Activated CD4-positive, alpha-beta T cell treated with anti-CD3 and anti-CD28 coated beads, Interleukin-2, amount 50 U/mL, for 16 hours (primary cell): ENCODE measurements at regions not wholly inside any gene's neighbourhood (a gene's known extent, or its start where the extent isn't known, plus 50 kb on each side); places are given as distances from the start of the nearest gene placed in this dataset.

ENCODE experiments used
- DNase-seq: peaks from one replicate; pipeline ENCODE4 v3.0.0-alpha.2; 2020

- no peak for DNase-seq
Measured at GRCh38 chr6:170025935-170026750, 264.7 kb downstream of the DLL1 start.

DNA sequence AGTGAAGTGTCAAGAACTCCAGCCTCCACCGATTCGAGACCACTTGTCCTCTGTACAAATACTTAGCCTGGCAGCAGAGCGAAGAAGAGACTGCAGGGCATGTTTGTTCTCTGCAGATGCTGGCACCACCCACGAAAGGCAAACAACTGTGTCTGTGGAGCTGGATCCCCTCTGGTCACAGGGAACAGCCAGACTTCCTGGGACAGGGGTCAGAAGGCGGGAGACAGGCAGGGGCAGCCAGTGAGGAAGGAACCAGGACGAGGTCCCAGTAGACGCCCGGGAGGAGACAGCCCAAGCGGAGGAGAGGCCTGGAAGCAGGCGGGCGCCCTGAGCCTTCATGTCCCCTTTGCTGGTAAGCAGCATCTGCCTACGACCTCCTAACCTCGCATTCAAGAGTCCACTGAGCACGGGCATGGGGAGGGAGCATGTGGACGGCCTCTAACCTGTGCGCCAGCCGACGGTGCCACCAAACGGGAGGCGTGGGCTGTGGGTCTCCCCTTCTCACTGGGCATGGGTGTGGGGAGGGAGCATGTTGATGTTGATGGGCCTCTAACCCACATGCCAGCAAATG is 265.5 kb downstream of the DLL1 start:
- no peak for DNase-seq

DNA sequence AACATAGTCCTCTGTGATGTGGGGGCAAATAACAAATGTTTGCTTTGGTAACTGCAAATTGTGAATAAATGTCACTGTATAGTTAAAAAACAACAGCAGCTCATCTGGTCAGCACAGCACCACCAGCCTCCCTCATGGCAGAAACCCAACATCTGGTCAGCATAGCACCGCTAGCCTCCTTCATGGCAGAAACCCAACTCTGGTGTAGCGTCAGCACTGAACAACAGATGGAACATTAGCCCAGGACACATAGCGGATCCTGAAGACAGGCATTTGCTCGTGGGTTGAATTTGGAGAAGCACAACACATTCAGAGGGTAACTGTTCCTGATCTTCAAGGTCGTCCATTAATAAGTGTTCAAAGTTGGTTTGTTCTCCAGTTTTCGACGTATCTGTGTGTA is 265.9 kb downstream of the DLL1 start:
- DNase-seq: no peak

- DNase-seq: no peak
Measured at GRCh38 chr6:170023620-170024521, 267.0 kb downstream of the DLL1 start.

DNA sequence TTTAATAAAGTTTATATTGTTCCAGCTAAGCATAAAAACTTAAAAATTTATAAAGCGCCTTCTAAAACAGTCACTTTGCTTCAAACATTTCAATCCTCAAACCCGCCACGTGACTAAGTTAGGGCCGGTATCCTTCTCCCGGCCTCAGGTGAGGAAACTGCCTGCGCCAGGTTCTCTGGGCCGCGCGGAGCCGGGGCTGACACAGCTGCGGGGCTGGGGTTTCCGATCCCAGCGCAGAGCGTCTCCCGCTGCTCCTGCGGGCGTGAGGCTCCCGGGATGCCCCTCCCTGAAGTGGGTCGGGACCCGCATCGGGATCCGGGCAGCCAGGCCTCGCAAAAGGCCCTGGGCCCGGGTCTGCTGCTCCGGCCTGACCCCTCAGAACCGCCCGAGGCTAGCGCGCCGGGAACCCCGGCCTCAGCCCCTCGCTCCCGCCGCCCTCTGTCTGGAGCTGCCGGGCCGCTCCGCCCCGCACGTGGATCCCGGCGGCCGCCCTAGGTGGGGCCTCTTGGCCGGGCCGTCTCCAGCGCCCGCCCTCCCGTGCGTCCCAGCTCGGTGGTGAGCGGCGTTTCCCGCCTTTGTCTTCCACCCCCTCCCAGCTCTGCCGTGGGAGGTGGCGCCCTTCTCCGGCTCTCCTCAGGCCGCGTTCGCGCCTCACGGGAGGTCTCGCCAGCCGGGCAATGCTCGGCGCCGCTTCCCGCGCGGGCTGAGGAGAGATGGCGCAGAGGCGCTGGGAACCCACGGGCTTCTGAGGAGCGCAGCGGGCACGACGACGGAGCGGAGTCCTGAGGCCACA is 267.9 kb downstream of the DLL1 start:
- DNase-seq: no peak

- DNase-seq: no peak
Measured at GRCh38 chr6:170022291-170022722, 268.6 kb downstream of the DLL1 start.

DNA sequence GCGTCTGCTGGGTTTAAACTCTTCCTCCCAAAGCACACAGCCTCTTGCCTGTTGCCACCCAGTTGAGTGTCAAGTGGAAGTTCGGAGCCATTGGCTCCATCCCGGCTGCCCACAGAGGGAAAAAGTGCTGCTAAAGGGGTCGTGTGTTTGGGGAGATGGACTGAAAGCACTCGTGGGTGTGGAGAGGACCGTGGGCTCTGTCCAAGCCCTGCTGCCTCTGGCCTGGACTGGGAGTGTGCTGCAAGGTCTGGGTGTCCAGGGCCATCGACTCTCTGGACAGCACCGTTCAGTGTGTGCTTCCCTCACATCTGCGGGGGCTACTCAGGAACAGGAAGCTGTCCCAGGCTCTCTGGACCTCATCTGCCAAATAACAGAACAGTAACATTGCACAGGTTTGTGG is 269.3 kb downstream of the DLL1 start:
- no peak for DNase-seq

DNA sequence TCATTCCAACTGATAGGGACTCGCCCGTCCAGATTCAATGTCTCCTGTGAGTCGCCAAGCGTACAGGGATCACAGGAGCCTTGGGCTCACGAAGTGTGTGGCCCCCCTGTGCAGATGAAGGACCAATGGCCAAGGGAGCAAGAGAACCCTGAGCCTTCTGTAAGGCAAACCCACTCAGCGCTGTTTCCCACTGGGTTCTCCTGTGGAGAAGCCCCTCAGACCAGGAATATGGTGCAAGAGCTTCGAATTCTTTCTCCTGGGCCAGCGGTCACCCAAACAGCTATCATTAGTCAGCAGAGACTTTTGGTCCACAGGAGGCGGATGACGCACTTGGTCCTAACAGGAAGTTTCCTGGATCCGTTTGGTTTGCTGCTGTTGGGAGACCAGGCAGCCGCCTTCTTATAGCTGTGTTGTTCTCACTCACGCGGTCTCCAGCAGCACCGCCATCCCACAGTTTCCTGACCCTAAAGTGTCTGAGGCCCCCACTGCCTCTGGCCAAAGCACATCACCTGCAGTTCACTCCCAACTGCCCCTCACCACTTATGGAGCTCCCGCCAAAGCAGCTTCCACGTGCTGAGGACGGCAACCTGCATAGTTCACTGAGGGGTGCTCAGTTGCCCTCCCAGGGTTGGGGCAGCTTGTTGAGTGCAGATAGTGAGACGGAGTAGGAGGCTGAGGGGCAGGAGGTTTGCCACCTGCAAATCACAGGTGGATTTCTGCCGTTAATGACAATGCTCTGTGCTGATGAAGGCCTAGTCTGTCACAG is 268.6 kb downstream of the ERMARD start:
- DNase-seq: no peak

- no peak for DNase-seq
Measured at GRCh38 chr6:170018936-170019817, 267.8 kb downstream of the ERMARD start.

GRCh38 chr6:170018422-170018935 is 267.1 kb downstream of the ERMARD start:
- no peak for DNase-seq

GRCh38 chr6:170017603-170018320 is 266.3 kb downstream of the ERMARD start:
- DNase-seq: peak; percentile 31

DNA sequence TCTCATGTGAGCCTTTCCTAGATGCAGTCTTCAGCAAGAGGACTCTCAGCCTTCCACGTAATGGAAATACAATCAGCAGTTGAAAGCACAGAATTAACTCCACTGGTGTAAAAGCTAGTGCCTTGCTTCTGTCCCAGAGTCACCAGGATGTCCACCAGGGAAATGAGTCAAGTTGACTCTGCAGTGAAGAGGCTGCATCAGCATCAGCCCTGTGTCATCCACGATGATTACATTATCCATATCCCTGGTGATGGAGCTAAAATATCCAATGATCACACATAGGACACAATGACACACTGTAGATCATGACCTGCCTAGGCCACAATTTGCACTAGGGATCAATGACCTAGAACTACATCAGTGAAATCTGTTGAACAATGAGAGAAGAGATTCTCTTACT is 262.4 kb downstream of the ERMARD start:
- no peak for DNase-seq

DNA sequence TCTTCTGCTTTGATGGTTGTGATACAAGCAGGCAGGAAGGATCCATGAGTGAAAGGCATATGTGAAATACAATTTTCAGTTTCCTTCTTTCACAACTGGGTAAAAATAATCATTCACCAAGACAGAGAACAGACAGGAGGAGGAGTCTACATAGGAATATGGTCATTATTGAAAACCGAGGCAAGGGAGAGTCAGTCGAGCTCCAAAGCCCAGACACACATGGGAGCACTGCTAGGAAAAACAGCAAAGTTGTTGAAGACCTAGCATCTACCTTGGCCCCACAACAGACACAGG is 260.6 kb downstream of the ERMARD start:
- DNase-seq: no peak

GRCh38 chr6:170011204-170012036 is 260.0 kb downstream of the ERMARD start:
- no peak for DNase-seq

DNA sequence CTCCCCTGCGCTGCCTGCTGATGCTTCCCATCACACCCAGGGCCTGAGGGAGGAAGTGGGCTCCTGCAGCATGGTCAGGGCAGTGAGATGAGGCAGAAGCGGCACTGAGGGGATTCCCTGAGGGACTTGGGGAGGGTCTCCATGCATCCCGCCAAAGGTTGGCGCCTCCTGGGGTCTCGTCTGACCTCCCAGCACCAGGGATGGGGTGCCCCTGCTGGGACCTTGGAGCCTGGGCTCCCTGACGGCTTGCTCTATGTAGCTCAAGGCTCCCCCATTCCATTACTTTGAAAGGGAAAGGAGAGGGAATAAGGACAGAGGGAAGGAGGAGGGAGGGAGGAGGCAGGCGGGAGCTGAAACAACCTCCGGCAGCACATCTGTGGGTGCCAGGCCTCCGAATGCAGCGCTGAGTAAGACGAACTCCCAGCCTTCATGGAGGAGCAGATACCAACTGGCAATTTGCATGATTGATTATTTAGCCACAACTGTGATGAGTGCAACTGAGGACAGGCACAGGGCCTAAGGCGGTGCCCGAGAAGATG is 259.3 kb downstream of the ERMARD start:
- no peak for DNase-seq

DNA sequence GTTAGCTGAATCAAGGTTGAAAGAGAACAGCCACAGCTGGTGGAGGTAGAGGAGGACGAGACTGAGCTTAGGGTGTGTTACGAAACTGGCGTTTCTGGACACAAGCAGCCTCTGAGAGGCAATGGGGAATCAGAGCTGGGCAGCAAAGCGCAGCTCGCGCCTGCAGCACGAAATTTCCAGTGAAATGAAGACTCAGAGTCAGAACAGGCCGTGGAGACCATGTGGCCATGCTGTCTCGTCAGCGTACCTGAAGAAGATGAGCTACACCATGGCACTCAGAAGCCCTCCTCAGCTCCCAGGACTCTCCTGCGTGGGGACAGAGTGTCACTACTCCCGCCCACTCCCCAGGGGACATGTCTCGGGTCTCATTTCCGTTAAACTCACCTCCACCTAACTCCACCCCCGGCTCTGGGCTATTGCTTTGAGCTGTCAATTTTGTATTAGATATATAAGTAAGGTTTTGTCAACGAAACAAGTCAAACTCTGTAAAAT is 256.9 kb downstream of the ERMARD start:
- DNase-seq: no peak

GRCh38 chr6:170007468-170008293 is 256.3 kb downstream of the ERMARD start:
- DNase-seq: no peak
